ENCODE measurements at regions not wholly inside any gene's neighbourhood (a gene's known extent, or its start where the extent isn't known, plus 50 kb on each side); places are given as distances from the start of the nearest gene placed in this dataset.

DNA sequence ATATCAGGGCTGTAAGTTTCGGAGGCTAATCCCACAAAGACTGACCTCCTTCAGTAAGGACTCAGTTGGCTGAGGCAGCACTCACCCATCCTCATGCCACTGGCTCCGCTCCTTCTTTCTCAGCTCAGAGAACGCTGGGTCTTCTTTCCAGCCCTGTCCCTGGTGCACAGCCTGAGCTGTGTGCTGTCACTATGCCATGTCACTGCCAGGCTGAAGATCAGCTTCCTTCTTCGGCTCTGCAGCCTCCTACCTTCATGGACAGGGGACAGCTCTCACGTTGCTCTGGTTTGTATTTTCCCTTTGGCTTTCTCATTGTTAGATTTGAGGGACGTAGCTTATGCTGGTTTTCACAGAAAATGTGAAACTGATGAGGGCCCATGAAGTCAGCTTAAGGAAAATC lies 437.3 kb downstream of the GLRX3 start:
- TF ChIP-seq GATA2 (IDR thresholded peaks at IDR 0.05; ENCODE audit: low read depth, low read length): no peak
- TF ChIP-seq GATA3 (IDR thresholded peaks at IDR 0.05; ENCODE audit: low read depth, low read length): no peak

Data from SH-SY5Y (cell line).